Activated CD4-positive, alpha-beta T cell treated with anti-CD3 and anti-CD28 coated beads, Interleukin-2, amount 50 U/mL, for 24 hours (primary cell): ENCODE measurements at regions not wholly inside any gene's neighbourhood (a gene's known extent, or its start where the extent isn't known, plus 50 kb on each side); places are given as distances from the start of the nearest gene placed in this dataset.

ENCODE experiments used
- DNase-seq, 2 donors: peaks; one replicate each; pipeline ENCODE4 v3.0.0-alpha.2; 2020; ENCODE audit warnings: low read depth in 1 of 2, low spot score in 1 of 2

DNA sequence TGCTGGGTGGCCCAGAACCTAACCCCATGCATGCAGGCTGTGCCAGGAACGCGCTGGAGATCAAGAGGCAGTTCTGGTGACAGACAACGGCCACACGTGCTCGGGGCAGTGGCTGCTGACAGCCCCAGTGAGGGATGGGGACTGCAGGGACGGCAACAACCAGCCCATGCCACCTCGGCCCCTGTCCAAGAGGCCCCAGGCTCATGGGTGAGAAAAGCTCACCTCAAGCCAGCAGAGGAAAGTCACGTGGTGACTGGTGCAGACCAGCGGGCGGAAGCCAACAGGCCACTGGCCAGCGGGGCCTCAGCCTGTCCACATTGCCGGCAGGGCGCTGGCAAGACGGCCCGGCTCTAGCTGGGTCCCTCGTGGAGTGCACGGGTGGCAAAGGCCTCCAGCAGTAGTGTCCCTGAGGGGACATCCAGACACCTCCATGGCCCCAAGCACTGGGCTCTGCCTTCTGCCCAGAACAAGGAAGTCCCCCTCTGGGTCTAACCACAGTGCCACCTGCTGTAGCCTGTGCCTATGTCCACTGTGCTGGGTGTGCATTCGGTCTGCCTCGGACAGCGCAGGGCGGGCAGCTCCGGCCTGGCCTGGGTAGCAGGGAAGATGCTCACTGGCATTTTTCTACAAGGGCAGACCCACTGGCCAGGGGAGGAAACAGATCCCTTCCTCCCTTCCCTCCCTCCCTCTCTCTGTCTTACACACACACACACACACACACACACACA lies 134.1 kb downstream of the NCOR2 start:
- no peak for DNase-seq

GRCh38 chr12:124432376-124432775 lies 135.0 kb downstream of the NCOR2 start:
- no peak for DNase-seq

DNA sequence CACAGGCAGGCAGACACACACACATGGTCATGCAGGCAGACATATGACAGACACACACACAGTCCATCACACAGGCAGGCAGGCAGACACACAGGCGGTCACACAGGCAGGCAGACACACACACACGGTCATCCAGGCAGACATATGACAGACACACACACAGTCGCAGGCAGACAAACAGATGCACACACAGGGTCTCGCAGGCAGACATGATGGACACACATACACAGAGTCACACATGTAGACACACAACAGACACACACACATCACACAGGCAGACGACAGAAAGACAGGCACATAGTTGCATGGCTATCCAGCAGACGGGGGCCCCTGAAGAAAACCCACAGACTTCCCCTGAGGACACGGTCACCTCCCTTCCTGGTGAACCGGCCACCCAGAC lies 135.4 kb downstream of the NCOR2 start:
- DNase-seq: no peak

DNA sequence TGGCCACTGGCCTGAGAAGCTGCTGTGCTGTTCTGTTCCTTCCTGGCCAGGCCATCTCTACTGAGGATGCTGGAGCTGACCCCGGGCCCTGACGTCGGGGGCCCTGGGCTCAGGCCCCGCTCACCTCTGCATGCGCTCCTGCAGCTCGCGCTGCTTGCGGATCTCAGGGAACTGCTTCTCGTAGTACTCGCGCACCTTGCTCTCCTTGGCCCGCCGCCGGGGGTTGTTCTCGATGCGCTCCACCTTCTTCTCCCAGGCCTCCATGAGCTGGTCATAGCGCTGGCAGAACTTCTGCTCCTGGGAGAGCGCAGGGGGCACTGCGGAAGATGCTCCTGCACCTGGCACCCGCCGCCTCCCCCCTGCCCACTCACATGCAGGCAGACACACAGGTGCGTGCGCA lies 135.6 kb downstream of the RFLNA start:
- no peak for DNase-seq

DNA sequence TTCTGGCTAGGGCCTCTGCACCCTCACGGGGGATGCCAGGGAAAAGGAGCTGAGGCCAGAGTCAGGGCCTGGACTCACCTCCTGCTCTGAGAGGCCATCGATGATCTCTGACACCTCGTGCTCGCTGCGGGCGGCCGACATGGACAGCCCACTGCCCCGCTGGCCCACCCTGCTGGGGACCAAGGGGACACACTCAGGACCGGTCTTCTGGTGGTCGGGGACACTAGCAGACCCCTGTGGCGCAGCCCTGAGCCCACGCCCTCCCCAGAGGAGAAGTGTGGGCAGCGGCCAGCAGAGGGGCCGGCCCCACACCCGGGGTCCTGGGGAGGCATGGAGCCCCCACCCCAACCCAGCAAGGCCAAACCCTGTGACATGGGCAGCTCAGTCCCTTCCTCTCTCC lies 134.6 kb downstream of the RFLNA start:
- no peak for DNase-seq

- no peak for DNase-seq
Observed at GRCh38 chr12:124428792-124429281, 133.9 kb downstream of the RFLNA start.

DNA sequence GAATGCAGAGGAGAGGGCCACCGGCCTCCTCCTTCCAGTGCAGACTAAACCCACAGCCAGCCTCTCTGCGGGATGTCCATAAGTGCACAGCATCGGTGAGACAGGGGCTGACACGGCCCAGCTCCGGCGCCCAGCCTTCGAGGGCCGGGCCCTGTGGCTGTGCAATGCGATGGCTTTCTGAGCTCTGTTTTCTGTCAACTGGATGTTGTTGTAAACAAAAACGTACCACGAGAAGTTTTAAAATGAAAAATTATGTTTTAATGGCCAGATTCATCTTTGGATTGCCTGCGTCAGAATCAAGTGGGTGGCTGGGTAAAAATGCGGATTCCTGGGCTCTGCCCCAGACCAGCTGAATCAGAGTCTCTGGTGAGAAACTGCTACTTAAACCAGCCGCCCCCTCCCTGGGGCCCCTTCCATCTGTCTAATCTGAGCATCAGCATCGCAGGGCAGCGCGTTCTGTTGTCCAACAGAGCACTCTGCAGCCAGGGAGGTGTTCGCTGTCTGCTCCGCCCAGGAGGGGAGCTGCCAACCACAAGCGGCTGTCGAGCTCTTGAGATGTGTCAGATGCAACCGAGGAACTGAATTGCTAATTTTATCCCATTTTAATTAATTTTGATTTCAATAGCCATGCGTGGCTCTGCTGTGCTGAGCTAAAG lies 133.4 kb downstream of the RFLNA start:
- DNase-seq: no peak

GRCh38 chr12:124426594-124427555 lies 132.0 kb downstream of the RFLNA start:
- DNase-seq: no peak

GRCh38 chr12:124425667-124426066 lies 130.8 kb downstream of the RFLNA start:
- no peak for DNase-seq

- no peak for DNase-seq
Observed at GRCh38 chr12:124424516-124424905, 129.6 kb downstream of the RFLNA start.

DNA sequence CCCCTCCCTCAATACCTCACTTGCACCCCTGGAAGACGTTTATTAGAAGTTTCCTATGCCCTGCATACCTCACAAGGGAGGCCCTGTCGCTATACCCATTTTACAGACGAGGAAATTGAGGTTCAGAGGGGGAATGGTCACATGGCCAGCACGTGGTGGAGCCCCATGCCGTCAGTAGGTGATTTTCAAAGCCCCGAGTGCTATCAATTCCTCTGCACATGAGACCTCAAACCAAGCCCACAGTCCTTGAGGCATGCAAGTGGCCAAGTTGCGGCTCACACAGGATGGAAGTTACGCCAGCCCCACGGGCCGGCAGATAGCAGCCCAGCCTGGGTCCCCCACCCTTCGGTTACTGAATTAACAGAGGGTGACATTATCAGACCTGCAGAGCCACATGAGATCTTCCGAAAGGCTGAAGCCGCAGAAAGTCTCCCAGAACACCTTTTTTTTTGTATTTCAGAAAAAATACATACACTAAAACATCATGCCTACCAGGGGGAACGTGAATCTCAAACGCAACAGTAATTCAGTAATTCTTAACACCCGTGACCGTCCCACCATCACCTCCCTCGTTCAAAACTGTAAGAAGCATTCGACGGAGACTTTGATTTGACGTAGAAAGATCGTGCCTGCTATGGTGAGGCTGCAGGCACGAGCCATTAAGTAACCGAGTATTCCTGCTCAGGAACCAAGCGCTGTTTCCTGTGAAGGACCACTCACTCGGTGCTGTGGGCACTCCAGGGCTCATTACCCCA lies 129.0 kb downstream of the RFLNA start:
- DNase-seq: no peak

GRCh38 chr12:124422570-124423523 lies 128.0 kb downstream of the RFLNA start:
- DNase-seq: no peak

DNA sequence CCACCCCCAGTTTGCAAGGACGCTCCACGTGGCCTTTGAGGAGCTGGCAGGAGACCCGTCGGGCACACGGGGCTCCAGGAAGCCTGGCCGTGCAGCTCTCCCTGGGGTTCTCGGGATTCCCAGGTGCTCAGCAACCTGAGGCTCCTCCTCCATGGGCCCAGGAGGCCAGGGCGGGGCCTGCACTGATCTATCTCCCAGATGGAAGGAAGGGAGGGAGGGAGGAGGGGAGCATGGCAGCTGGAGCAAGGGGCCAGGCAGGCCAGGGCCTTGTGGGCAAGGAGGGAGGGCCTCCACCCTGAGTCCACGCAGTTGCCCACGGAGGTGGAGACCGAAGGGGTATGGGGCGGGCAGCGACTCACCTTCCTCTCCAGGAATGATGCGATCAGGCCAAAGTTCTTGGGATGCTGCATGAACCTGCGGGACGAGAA lies 127.3 kb downstream of the RFLNA start:
- DNase-seq: no peak

- DNase-seq: no peak
Observed at GRCh38 chr12:124420996-124421674, 126.2 kb downstream of the RFLNA start.

DNA sequence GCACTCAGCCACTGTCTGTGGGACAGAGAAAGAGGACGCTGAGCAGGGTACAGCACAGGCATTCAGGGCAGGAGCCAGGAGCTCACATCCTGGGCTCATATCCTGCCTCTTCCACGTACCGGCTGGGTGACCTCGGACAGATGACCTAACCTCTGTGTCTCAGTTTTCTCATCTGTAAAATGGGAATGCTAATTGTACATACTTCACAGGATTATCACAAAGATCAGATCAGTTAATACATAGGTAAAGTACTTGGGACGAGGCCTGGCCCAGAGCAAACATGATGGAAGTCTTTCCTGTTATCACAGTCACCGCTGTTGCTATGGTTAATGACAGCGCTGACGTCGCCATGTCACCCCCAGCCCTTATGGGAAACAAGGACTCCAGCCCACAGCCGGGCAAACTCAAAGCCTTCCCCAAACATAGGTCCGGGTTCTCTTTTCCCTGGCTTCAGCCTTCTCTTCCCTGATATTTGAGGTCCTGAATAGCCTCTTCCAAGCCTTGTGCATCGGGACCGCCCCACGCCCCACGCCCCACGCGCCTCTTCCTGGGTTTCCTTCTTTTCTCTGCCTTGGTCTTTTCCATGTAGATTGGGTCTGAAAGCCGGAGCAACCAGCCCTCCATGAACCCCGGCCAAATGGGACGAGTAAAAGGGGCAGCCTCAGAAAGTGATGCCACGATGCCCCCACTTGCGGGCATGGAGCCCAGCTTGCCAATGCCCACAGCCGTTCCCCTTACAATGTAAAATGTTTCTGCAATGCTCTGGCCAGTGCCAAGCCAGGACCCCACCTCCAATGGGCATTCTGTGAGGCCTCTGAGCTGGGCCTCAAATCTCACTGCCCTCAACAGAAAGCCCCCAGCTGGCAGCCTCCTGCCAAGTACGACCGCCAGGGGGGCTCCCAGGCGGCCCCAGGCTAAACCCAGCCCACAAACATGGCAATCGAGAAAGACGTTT lies 125.4 kb downstream of the RFLNA start:
- no peak for DNase-seq

DNA sequence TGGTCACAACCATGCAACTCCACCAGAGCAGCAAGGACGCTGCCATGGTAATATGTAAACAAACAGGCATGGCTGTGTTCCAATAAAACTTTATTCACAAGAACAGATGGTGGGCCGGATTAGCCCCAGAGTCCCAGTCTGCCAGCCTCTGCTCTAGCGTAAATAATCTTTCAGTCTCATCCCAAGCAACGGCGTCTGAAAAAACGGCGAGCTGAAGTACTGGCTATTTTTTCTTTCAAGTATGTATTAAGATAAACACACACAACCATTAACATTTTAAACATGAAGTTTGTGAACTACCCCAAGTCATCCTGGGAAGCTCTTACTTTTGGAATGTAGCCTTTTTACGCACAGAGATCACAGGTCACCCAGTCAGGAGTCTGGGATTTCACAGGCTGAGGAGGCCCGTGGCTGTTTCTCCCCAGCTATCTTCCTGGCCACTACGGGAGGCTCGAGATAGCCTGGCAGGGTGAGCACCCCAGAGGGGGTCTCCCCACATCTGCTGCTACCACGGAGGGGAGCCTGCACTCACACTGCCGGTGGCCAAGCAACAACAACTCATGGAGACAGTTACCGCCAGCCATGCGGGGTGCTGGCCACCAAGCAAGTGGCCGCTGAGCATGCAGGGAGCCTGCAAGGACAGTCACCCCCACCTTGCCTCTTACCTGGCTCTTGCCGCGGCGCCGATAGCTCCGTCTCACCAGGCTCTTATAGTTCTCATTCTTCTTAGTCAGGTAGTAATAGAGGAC lies 124.6 kb downstream of the RFLNA start:
- no peak for DNase-seq

DNA sequence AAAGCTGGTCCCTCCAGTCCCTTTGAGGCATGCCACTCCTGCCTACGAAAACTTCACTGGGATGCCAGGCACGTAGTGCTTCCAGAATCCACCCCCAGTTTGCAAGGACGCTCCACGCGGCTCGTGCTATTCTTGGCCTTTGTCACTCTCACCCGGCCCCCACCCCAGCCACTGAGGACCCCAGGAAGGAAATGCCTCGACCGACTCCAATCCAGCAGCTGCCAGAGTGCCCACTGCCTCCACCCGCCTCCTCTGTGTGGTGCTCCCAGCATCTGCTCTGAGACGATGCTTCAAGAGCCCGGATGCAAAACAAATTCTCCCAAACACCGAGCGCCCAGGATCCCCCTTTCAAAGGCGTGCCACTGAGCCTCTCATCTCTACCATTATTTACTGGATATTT lies 123.9 kb downstream of the RFLNA start:
- DNase-seq: no peak
